Neural crest cell (in vitro differentiated cells): ENCODE measurements at regions not wholly inside any gene's neighbourhood (a gene's known extent, or its start where the extent isn't known, plus 50 kb on each side); places are given as distances from the start of the nearest gene placed in this dataset.

Source experiments
- DNase-seq: peaks from one replicate; pipeline ENCODE4 v3.0.0; 2021; ENCODE audit warnings: low read depth, mixed read lengths, low spot score
- H3K27ac Mint-ChIP-seq: one replicate; pipeline ENCODE4 v1.8.0; 2021; ENCODE audit warnings: mild to moderate bottlenecking, mixed read lengths; ENCODE audit not compliant: unreplicated experiment
- H3K27me3 Mint-ChIP-seq: 2 replicates; pipeline ENCODE4 v1.8.0; 2021; ENCODE audit warnings: low read depth, mild to moderate bottlenecking, mixed read lengths
- H3K36me3 Mint-ChIP-seq: 2 replicates; pipeline ENCODE4 v1.8.0; 2021; ENCODE audit warnings: low read depth, mild to moderate bottlenecking, mixed read lengths
- H3K4me1 Mint-ChIP-seq: 2 replicates; pipeline ENCODE4 v1.8.0; 2021; ENCODE audit warnings: mixed read lengths
- H3K4me3 Mint-ChIP-seq: one replicate; pipeline ENCODE4 v1.8.0; 2021; ENCODE audit warnings: mild to moderate bottlenecking, mixed read lengths
- H3K9me3 Mint-ChIP-seq: 2 replicates; pipeline ENCODE4 v1.8.0; 2021; ENCODE audit warnings: mixed read lengths
- CTCF ChIP-seq: fragments of 200-600 bp; sonication (generic); conservative IDR thresholded peaks from 2 replicates; pipeline ENCODE4 v1.5.0; 2021; ENCODE audit warnings: antibody characterized with exemption, mild to moderate bottlenecking

GRCh38 chr1:225707824-225708223 is 54.9 kb upstream of the ENAH start:
- H3K4me3 Mint-ChIP-seq: no peak overlapping the region
- H3K36me3 Mint-ChIP-seq: no peaks in the 10 kb centered on the region
- H3K4me1 Mint-ChIP-seq: no peaks in the 10 kb centered on the region
- no peak overlapping the region for H3K27ac Mint-ChIP-seq
- H3K27me3 Mint-ChIP-seq: no peaks in the 10 kb centered on the region
- no peak for DNase-seq
- no peak for TF ChIP-seq CTCF
- no peaks in the 10 kb centered on the region for H3K9me3 Mint-ChIP-seq

- no peaks in the 10 kb centered on the region for H3K4me1 Mint-ChIP-seq
- no peaks in the 10 kb centered on the region for H3K36me3 Mint-ChIP-seq
- no peak for DNase-seq
- TF ChIP-seq CTCF: no peak
- no peak overlapping the region for H3K4me3 Mint-ChIP-seq
- H3K27ac Mint-ChIP-seq: no peak overlapping the region
- H3K27me3 Mint-ChIP-seq: no peaks in the 10 kb centered on the region
- no peaks in the 10 kb centered on the region for H3K9me3 Mint-ChIP-seq
These were observed 56.2 kb upstream of the ENAH start for GRCh38 chr1:225709101-225709500.

GRCh38 chr1:225710804-225711203 is 57.9 kb upstream of the ENAH start:
- H3K4me3 Mint-ChIP-seq: no peak overlapping the region
- H3K27ac Mint-ChIP-seq: no peak overlapping the region
- no peaks in the 10 kb centered on the region for H3K27me3 Mint-ChIP-seq
- H3K9me3 Mint-ChIP-seq: no peaks in the 10 kb centered on the region
- H3K36me3 Mint-ChIP-seq: no peaks in the 10 kb centered on the region
- no peaks in the 10 kb centered on the region for H3K4me1 Mint-ChIP-seq
- no peak for TF ChIP-seq CTCF
- no peak for DNase-seq

- H3K27ac Mint-ChIP-seq: no peak overlapping the region
- no peaks in the 10 kb centered on the region for H3K36me3 Mint-ChIP-seq
- H3K27me3 Mint-ChIP-seq: no peaks in the 10 kb centered on the region
- TF ChIP-seq CTCF: no peak
- no peaks in the 10 kb centered on the region for H3K4me1 Mint-ChIP-seq
- H3K4me3 Mint-ChIP-seq: no peak overlapping the region
- no peak for DNase-seq
- peaks cover 1% of the 10 kb centered on the region for H3K9me3 Mint-ChIP-seq
These were observed 58.5 kb upstream of the ENAH start for GRCh38 chr1:225711236-225711937.

GRCh38 chr1:225712391-225712790 is 59.5 kb upstream of the ENAH start:
- H3K27me3 Mint-ChIP-seq: no peaks in the 10 kb centered on the region
- peaks cover 2% of the 10 kb centered on the region for H3K9me3 Mint-ChIP-seq
- TF ChIP-seq CTCF: no peak
- no peak overlapping the region for H3K4me3 Mint-ChIP-seq
- DNase-seq: no peak
- H3K27ac Mint-ChIP-seq: no peak overlapping the region
- no peaks in the 10 kb centered on the region for H3K36me3 Mint-ChIP-seq
- H3K4me1 Mint-ChIP-seq: no peaks in the 10 kb centered on the region

GRCh38 chr1:225713281-225713680 is 60.4 kb upstream of the ENAH start:
- TF ChIP-seq CTCF: no peak
- Mint-ChIP-seq H3K4me3 (no peak overlapping the region), H3K27me3 (no peaks in the 10 kb centered on the region), H3K27ac (no peak overlapping the region), H3K9me3 (peaks cover 2% of the 10 kb centered on the region), H3K4me1 (no peaks in the 10 kb centered on the region), H3K36me3 (no peaks in the 10 kb centered on the region)
- DNase-seq: no peak
